K562 (cell line): ENCODE measurements at regions not wholly inside any gene's neighbourhood (a gene's known extent, or its start where the extent isn't known, plus 50 kb on each side); places are given as distances from the start of the nearest gene placed in this dataset.

ENCODE experiments used
- ATAC-seq: fragments of 200-7000 bp; cut with Tn5 transposase; 3 replicates; pipeline ENCODE4 v1.9.1; 2020; ENCODE audit warnings: moderate library complexity
- BruUV-seq: library from RNA; stranded (reverse); fragments of 400-500 nt; replicated peaks from 2 replicates; lab custom pipeline; 2021; lab: Mats Ljungman, UMichigan
- CTCF ChIA-PET: fragments of 300-600 bp; formaldehyde crosslinking; extraction: SDS; loops from one replicate; lab custom pipeline; 2021; ENCODE audit warnings: low intra/inter-chr PET ratio; lab: Yijun Ruan, JAX
- POLR2A ChIA-PET: fragments of 300-600, 350-650 bp; sonication (Branson Sonifier 250); formaldehyde crosslinking; extraction: SDS; loops from one replicate; lab custom pipeline; 2021; ENCODE audit warnings: antibody characterized with exemption, inconsistent platforms; lab: Yijun Ruan, JAX
- DNase-seq, 4 experiments: peaks; one replicate each; pipeline versions ENCODE4 v3.0.0 to v3.0.0-alpha.2; 2011 to 2018; ENCODE audit warnings: low spot score in 3 of 4, mixed read lengths in 3 of 4; ENCODE audit errors: extremely low read depth in 1 of 4
- FAIRE-seq: peaks from 2 replicates; lab custom pipeline; 2011; peaks lifted over from hg19 to GRCh38; lab: Jason Lieb, UNC
- H2AFZ ChIP-seq: 2 replicates; pipeline ENCODE4 v1.6.0; 2011; ENCODE audit warnings: low read depth, low read length, control low read depth, inconsistent platforms
- H3K27ac ChIP-seq: fragments of 200-600 bp; 3 replicates; pipeline ENCODE4 v1.8.0; 2011; ENCODE audit warnings: low read depth, mild to moderate bottlenecking, control low read depth, inconsistent platforms, low read length, moderate library complexity, mixed read lengths; ENCODE audit errors: extremely low read depth
- H3K27me3 ChIP-seq, 2 experiments: fragments of 300-600 bp in 1 of 2; 2 replicates in 1 of 2; 3 replicates in 1 of 2; pipeline versions ENCODE4 v1.6.0 to v1.8.0; 2011; ENCODE audit warnings: inconsistent platforms in 2 of 2, low read length in 2 of 2, mild to moderate bottlenecking in 1 of 2, mixed read lengths in 1 of 2, moderate library complexity in 1 of 2; ENCODE audit not compliant: control insufficient read depth in 2 of 2, insufficient read depth in 2 of 2
- H3K36me3 ChIP-seq: fragments of 300-600 bp; 3 replicates; pipeline ENCODE4 v1.8.0; 2011; ENCODE audit warnings: mild to moderate bottlenecking, low read length, inconsistent platforms; ENCODE audit not compliant: control insufficient read depth, insufficient read depth
- H3K4me1 ChIP-seq, 2 experiments: fragments of 200-600 bp in 1 of 2; replicated peaks in 1 of 2; 2 replicates in 1 of 2; 3 replicates in 1 of 2; pipeline versions ENCODE4 v1.5.1 to v1.8.0; 2011; ENCODE audit warnings: inconsistent platforms in 2 of 2, low read length in 2 of 2, mild to moderate bottlenecking in 1 of 2, mixed read lengths in 1 of 2, moderate library complexity in 1 of 2; ENCODE audit not compliant: control insufficient read depth in 2 of 2, insufficient read depth in 2 of 2
- H3K4me2 ChIP-seq: 2 replicates; pipeline ENCODE4 v1.6.1; 2011; ENCODE audit warnings: low read length, control low read depth, inconsistent platforms, mixed read lengths; ENCODE audit not compliant: insufficient read depth
- H3K4me3 ChIP-seq: fragments of 200-600 bp; sonication (generic), shearing (Covaris generic); 2 replicates; pipeline ENCODE4 v1.5.1; 2016; ENCODE audit warnings: control low read depth, inconsistent platforms
- H3K79me2 ChIP-seq: fragments of 200-600 bp; 3 replicates; pipeline ENCODE4 v1.8.0; 2011; ENCODE audit warnings: low read length, inconsistent platforms; ENCODE audit not compliant: control insufficient read depth, insufficient read depth
- H3K9ac ChIP-seq, 2 experiments: 2 replicates each; pipeline versions ENCODE4 v1.6.0 to v1.6.1; 2011; ENCODE audit warnings: low read depth in 2 of 2, low read length in 2 of 2, control low read depth in 1 of 2, inconsistent platforms in 1 of 2, mild to moderate bottlenecking in 1 of 2, mixed read lengths in 1 of 2; ENCODE audit not compliant: insufficient read depth in 1 of 2
- H3K9me1 ChIP-seq: one replicate; pipeline ENCODE4 v1.6.0; 2011; ENCODE audit warnings: inconsistent platforms, mild to moderate bottlenecking, low read length, moderate library complexity; ENCODE audit not compliant: control insufficient read depth, insufficient read depth
- H3K9me3 ChIP-seq: replicated peaks from 2 replicates; pipeline ENCODE4 v1.5.1; 2011; ENCODE audit warnings: low read depth, low read length, inconsistent platforms; ENCODE audit not compliant: control insufficient read depth, insufficient read depth
- H4K20me1 ChIP-seq: replicated peaks from 2 replicates; pipeline ENCODE4 v1.6.1; 2011; ENCODE audit warnings: low read length, inconsistent platforms, mixed read lengths; ENCODE audit not compliant: control insufficient read depth, insufficient read depth
- ELF1 ChIP-seq: fragments of 200-800 bp; sonication (Bioruptor generic); IDR thresholded peaks from 2 replicates; pipeline ENCODE4 v1.6.1; 2016; ENCODE audit warnings: missing genetic modification characterization, missing compliant biosample characterization
- GATAD2B ChIP-seq: fragments of 450-650 bp; IDR thresholded peaks from 2 replicates; pipeline ENCODE4 v1.6.1; 2017; ENCODE audit warnings: mild to moderate bottlenecking, borderline replicate concordance
- GMEB1 ChIP-seq: fragments of 250-450 bp; sonication (Bioruptor Pico); IDR thresholded peaks from 2 replicates; pipeline ENCODE4 v1.4.0; 2020; ENCODE audit warnings: mild to moderate bottlenecking
- JUN ChIP-seq, 2 experiments: sonication (generic) in 1 of 2; formaldehyde crosslinking in 1 of 2; IDR thresholded peaks; 2 replicates each; pipeline versions ENCODE4 v1.6.1 to v1.8.0; 2012 to 2022; ENCODE audit warnings: borderline replicate concordance in 2 of 2, mild to moderate bottlenecking in 2 of 2, improper control_type of control experiment in 1 of 2, low read depth in 1 of 2, low read length in 1 of 2, missing genetic modification reagents in 1 of 2
- NBN ChIP-seq: fragments of 450-650 bp; IDR thresholded peaks from 2 replicates; pipeline ENCODE4 v1.6.1; 2016; ENCODE audit warnings: low read depth, mild to moderate bottlenecking
- PTRF ChIP-seq: fragments of 450-650 bp; IDR thresholded peaks from 2 replicates; pipeline ENCODE4 v1.6.1; 2016; ENCODE audit warnings: mild to moderate bottlenecking, missing genetic modification characterization, missing compliant biosample characterization
- TEAD1 ChIP-seq, 2 experiments: fragments of 450-650 bp in 1 of 2; sonication (generic) in 1 of 2; formaldehyde crosslinking; IDR thresholded peaks; 2 replicates each; pipeline versions ENCODE4 v1.4.0 to v1.8.0; 2020 to 2022; ENCODE audit warnings: mild to moderate bottlenecking in 2 of 2, missing genetic modification reagents in 1 of 2
- ZNF764 ChIP-seq: fragments of 250-450 bp; sonication (Bioruptor Pico); IDR thresholded peaks from 2 replicates; pipeline ENCODE4 v1.4.0; 2020; ENCODE audit warnings: low read depth, mild to moderate bottlenecking, moderate library complexity
- WGBS: fragments of 100-300 bp; shearing (Covaris generic); methylation state at CpG from one replicate; pipeline ENCODE4 v1.1.6; 2016; ENCODE audit warnings: low coverage, mixed read lengths; ENCODE audit not compliant: insufficient coverage; ENCODE audit errors: missing lambda C conversion rate; 5-methylcytosine and 5-hydroxymethylcytosine counted together
- in situ Hi-C: fragments of 300-500 bp; cut with MboI; formaldehyde crosslinking; loops from 4 replicates; pipeline ENCODE4 v1.15.0; 2018; ENCODE audit warnings: inconsistent platforms, mixed read lengths
- intact Hi-C: fragments of 100-400 bp; cut with micrococcal nuclease; formaldehyde crosslinking; loops from 2 replicates; pipeline ENCODE4 v1.14.2; 2022
- TF ChIP-seq, protein P1 (sequence below): sonication (generic); formaldehyde crosslinking; IDR thresholded peaks from 2 replicates; pipeline ENCODE4 v1.8.0; 2022; ENCODE audit warnings: mild to moderate bottlenecking, missing genetic modification reagents

- Histone ChIP-seq H3K27me3 (no peaks in the 10 kb centered on the region), H3K4me2 (no peak overlapping the region), H3K4me1 (no peaks in the 10 kb centered on the region), H2AFZ (no peak overlapping the region), H3K4me3 (no peak overlapping the region), H3K9me1 (no peaks in the 10 kb centered on the region), H3K27ac (no peak overlapping the region), H3K36me3 (no peaks in the 10 kb centered on the region), H3K79me2 (no peaks in the 10 kb centered on the region), H3K9me3 (no peaks in the 10 kb centered on the region), H4K20me1 (no peaks in the 10 kb centered on the region), H3K9ac (no peak overlapping the region)
- no TSS peak for BruUV-seq
- ChIA-PET POLR2A (no interaction called here), CTCF (no interaction called here)
- FAIRE-seq, result no peak
- no peak for ATAC-seq
- WGBS, result 2% methylated on average over 4 of the region's 4 CpGs
- TF ChIP-seq ZNF764 (CRISPR knock-in tag), result no peak
- TF ChIP-seq TEAD1 (CRISPR knock-in tag; IDR thresholded peaks at IDR 0.05), result no peak
- TF ChIP-seq ELF1 (tag), result no peak
- TF ChIP-seq, protein P1, sequence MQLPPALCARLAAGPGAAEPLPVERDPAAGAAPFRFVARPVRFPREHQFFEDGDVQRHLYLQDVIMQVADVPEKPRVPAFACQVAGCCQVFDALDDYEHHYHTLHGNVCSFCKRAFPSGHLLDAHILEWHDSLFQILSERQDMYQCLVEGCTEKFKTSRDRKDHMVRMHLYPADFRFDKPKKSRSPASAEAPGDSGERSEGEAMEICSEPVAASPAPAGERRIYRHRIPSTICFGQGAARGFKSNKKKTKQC (CRISPR knock-in tag), result no peak
- no peak for TF ChIP-seq PTRF (tag)
- TF ChIP-seq GATAD2B, result no peak
- TF ChIP-seq JUN (IDR thresholded peaks at IDR 0.05; ENCODE audit: borderline replicate concordance, low read depth, low read length), result no peak
- TF ChIP-seq JUN (CRISPR knock-in tag; IDR thresholded peaks at IDR 0.05; ENCODE audit: borderline replicate concordance), result no peak
- no peak for TF ChIP-seq NBN
- TF ChIP-seq GMEB1, result no peak
- intact Hi-C loops (no loop called here), in situ Hi-C loops (no loop called here)
- DNase-seq, result no peak
Measured at GRCh38 chr5:26023361-26023760, 1015.0 kb downstream of the CDH9 start.
